H1 (cell line): ENCODE measurements at regions not wholly inside any gene's neighbourhood (a gene's known extent, or its start where the extent isn't known, plus 50 kb on each side); places are given as distances from the start of the nearest gene placed in this dataset.
"Not testable (repeated sequence)": the region's sequence is repeated elsewhere in the genome, so short reads cannot be mapped to it uniquely, and the experiment has no call there.

Experiments used
- CTCF ChIA-PET: fragments of 300-600 bp; sonication (Branson Sonifier 250); formaldehyde crosslinking; loops from one replicate; lab custom pipeline; 2021; ENCODE audit not compliant: partially characterized antibody; lab: Charles Lee
- POLR2A ChIA-PET: fragments of 300-600 bp; sonication (Branson Sonifier 250); formaldehyde crosslinking; loops from one replicate; lab custom pipeline; 2021; ENCODE audit warnings: inconsistent platforms; ENCODE audit not compliant: partially characterized antibody; lab: Charles Lee
- DNase-seq, 2 experiments: peaks; one replicate each; pipeline versions ENCODE4 v3.0.0 to v3.0.0-alpha.2; 2010 to 2022; ENCODE audit warnings: low spot score in 2 of 2, low read depth in 1 of 2, mixed read lengths in 1 of 2
- FAIRE-seq: peaks from 2 replicates; lab custom pipeline; 2011; peaks lifted over from hg19 to GRCh38; lab: Jason Lieb, UNC
- H2AFZ ChIP-seq: 2 replicates; pipeline ENCODE4 v1.8.1; 2012; ENCODE audit warnings: low read length, inconsistent platforms
- H2AK5ac ChIP-seq: 2 replicates; pipeline ENCODE4 v1.6.1; 2013; ENCODE audit warnings: low read depth, low read length
- H2BK120ac ChIP-seq: replicated peaks from 2 replicates; pipeline ENCODE3; 2013; ENCODE audit warnings: low read depth, low read length, inconsistent platforms
- H2BK12ac ChIP-seq: 2 replicates; pipeline ENCODE4 v1.6.1; 2013; ENCODE audit warnings: low read depth, low read length
- H2BK15ac ChIP-seq: 2 replicates; pipeline ENCODE4 v1.6.1; 2013; ENCODE audit warnings: low read length
- H2BK20ac ChIP-seq: 2 replicates; pipeline ENCODE4 v1.6.1; 2013; ENCODE audit warnings: low read length
- H2BK5ac ChIP-seq: 2 replicates; pipeline ENCODE4 v1.6.1; 2013; ENCODE audit warnings: low read depth, low read length
- H3K14ac ChIP-seq: 2 replicates; pipeline ENCODE4 v1.6.1; 2013; ENCODE audit warnings: inconsistent platforms; ENCODE audit not compliant: insufficient read length
- H3K18ac ChIP-seq: 2 replicates; pipeline ENCODE4 v1.6.1; 2013; ENCODE audit warnings: low read length; ENCODE audit errors: extremely low read depth
- H3K23ac ChIP-seq: 2 replicates; pipeline ENCODE4 v1.6.1; 2013; ENCODE audit warnings: inconsistent platforms; ENCODE audit not compliant: insufficient read length
- H3K23me2 ChIP-seq: 2 replicates; pipeline ENCODE4 v1.6.1; 2013; ENCODE audit warnings: low read depth, low read length
- H3K27ac ChIP-seq: 2 replicates; pipeline ENCODE4 v1.6.1; 2011; ENCODE audit warnings: low read depth, low read length, inconsistent platforms
- H3K27me3 ChIP-seq, 4 experiments: replicated peaks in 1 of 4; 1 replicate in 1 of 4; 2 replicates in 3 of 4; pipeline versions ENCODE4 v1.6.1 to v1.8.1; 2011 to 2013; ENCODE audit warnings: low read length in 3 of 4, mild to moderate bottlenecking in 3 of 4, inconsistent platforms in 2 of 4, mixed read lengths in 2 of 4, moderate library complexity in 1 of 4; ENCODE audit not compliant: control insufficient read depth in 3 of 4, insufficient read depth in 3 of 4; ENCODE audit errors: extremely low read depth in 1 of 4
- H3K36me3 ChIP-seq, 4 experiments: 2 replicates each; pipeline versions ENCODE4 v1.6.1 to v1.8.1; 2011 to 2013; ENCODE audit warnings: mild to moderate bottlenecking in 4 of 4, low read length in 3 of 4, moderate library complexity in 2 of 4, control low read depth in 1 of 4, inconsistent platforms in 1 of 4; ENCODE audit not compliant: insufficient read depth in 4 of 4, control insufficient read depth in 2 of 4
- H3K4ac ChIP-seq: replicated peaks from 2 replicates; pipeline ENCODE3; 2013; ENCODE audit warnings: low read length, low read depth, mixed read lengths, inconsistent platforms; ENCODE audit not compliant: insufficient read length
- H3K4me1 ChIP-seq, 4 experiments: replicated peaks in 1 of 4; 1 replicate in 1 of 4; 2 replicates in 3 of 4; pipeline versions ENCODE4 v1.6.1 to v1.8.1; 2011 to 2013; ENCODE audit warnings: low read length in 3 of 4, inconsistent platforms in 2 of 4, mixed read lengths in 1 of 4; ENCODE audit not compliant: insufficient read depth in 4 of 4, control insufficient read depth in 3 of 4
- H3K4me2 ChIP-seq, 2 experiments: 2 replicates each; pipeline versions ENCODE4 v1.6.1 to v1.8.1; 2011 to 2013; ENCODE audit warnings: low read depth in 2 of 2, low read length in 2 of 2, control low read depth in 1 of 2, inconsistent platforms in 1 of 2, mild to moderate bottlenecking in 1 of 2; ENCODE audit not compliant: insufficient read depth in 1 of 2
- H3K4me3 ChIP-seq, 4 experiments: fragments of 200-600, 300-600 bp in 1 of 4; sonication (generic), shearing (Covaris generic), sonication (Bioruptor Twin) in 1 of 4; 2 replicates each; pipeline versions ENCODE4 v1.5.1 to v1.8.1; 2011 to 2016; ENCODE audit warnings: low read length in 4 of 4, low read depth in 3 of 4, control low read depth in 2 of 4, inconsistent platforms in 2 of 4, mild to moderate bottlenecking in 2 of 4, mixed read lengths in 1 of 4, moderate library complexity in 1 of 4; ENCODE audit not compliant: insufficient read depth in 2 of 4; ENCODE audit errors: extremely low read depth in 1 of 4
- H3K56ac ChIP-seq: replicated peaks from 2 replicates; pipeline ENCODE3; 2013; ENCODE audit warnings: low read depth, mild to moderate bottlenecking, mixed read lengths, low read length, inconsistent platforms; ENCODE audit not compliant: insufficient read length
- H3K79me1 ChIP-seq: 2 replicates; pipeline ENCODE4 v1.6.1; 2013; ENCODE audit warnings: low read depth, low read length, control low read depth
- H3K79me2 ChIP-seq, 2 experiments: 2 replicates each; pipeline versions ENCODE4 v1.6.1 to v1.8.1; 2012 to 2013; ENCODE audit warnings: low read length in 2 of 2, mild to moderate bottlenecking in 2 of 2, inconsistent platforms in 1 of 2; ENCODE audit not compliant: insufficient read depth in 2 of 2, control insufficient read depth in 1 of 2
- H3K9ac ChIP-seq, 4 experiments: replicated peaks in 1 of 4; 1 replicate in 1 of 4; 2 replicates in 3 of 4; pipeline versions ENCODE4 v1.6.1 to v1.8.1; 2011 to 2013; ENCODE audit warnings: low read depth in 3 of 4, low read length in 3 of 4, control low read depth in 2 of 4, mild to moderate bottlenecking in 2 of 4, moderate library complexity in 2 of 4, inconsistent platforms in 1 of 4; ENCODE audit errors: extremely low read depth in 1 of 4
- H3K9me3 ChIP-seq, 2 experiments: 2 replicates each; pipeline versions ENCODE4 v1.6.1 to v1.8.1; 2012 to 2013; ENCODE audit warnings: mild to moderate bottlenecking in 2 of 2, moderate library complexity in 2 of 2, control low read depth in 1 of 2, inconsistent platforms in 1 of 2, low read depth in 1 of 2, low read length in 1 of 2, mixed read lengths in 1 of 2; ENCODE audit not compliant: insufficient read depth in 2 of 2
- H4K20me1 ChIP-seq, 2 experiments: replicated peaks in 1 of 2; 2 replicates each; pipeline versions ENCODE3 to v1.8.1; 2011 to 2013; ENCODE audit warnings: inconsistent platforms in 2 of 2, low read length in 2 of 2, mild to moderate bottlenecking in 1 of 2; ENCODE audit not compliant: insufficient read depth in 2 of 2, control insufficient read depth in 1 of 2
- H4K5ac ChIP-seq: 2 replicates; pipeline ENCODE4 v1.6.1; 2013; ENCODE audit warnings: low read length, low read depth, mixed read lengths, inconsistent platforms; ENCODE audit not compliant: insufficient read length
- H4K8ac ChIP-seq: 2 replicates; pipeline ENCODE4 v1.8.0; 2013; ENCODE audit warnings: mild to moderate bottlenecking, moderate library complexity, low read length, inconsistent platforms; ENCODE audit not compliant: insufficient read depth; ENCODE audit errors: extremely low read depth
- H4K91ac ChIP-seq: replicated peaks from 2 replicates; pipeline ENCODE3; 2013; ENCODE audit warnings: low read length, mixed read lengths, inconsistent platforms; ENCODE audit not compliant: insufficient read length
- WGBS, 2 experiments: shearing (Covaris generic) in 1 of 2; methylation state at CpG; one replicate each; pipeline versions ENCODE4 v1.1.6 to v1.1.7; 2013 to 2015; ENCODE audit warnings: low lambda C conversion rate in 2 of 2, mixed read lengths in 2 of 2, inconsistent platforms in 1 of 2, low coverage in 1 of 2, missing lambda C conversion rate in 1 of 2; ENCODE audit not compliant: insufficient replicate concordance in 2 of 2, insufficient coverage in 1 of 2, insufficient read length in 1 of 2; ENCODE audit errors: extremely low coverage in 1 of 2, missing lambda C conversion rate in 1 of 2; 5-methylcytosine and 5-hydroxymethylcytosine counted together

GRCh38 chr2:31632201-31632600 is 51.5 kb upstream of the SRD5A2 start:
- H2BK12ac ChIP-seq, H3K27ac ChIP-seq, H3K27me3 ChIP-seq, H4K5ac ChIP-seq, H3K4me2 ChIP-seq, H3K23ac ChIP-seq, H2BK120ac ChIP-seq, H3K14ac ChIP-seq, DNase-seq, H2BK5ac ChIP-seq, H3K18ac ChIP-seq, H3K23me2 ChIP-seq, FAIRE-seq, H3K79me2 ChIP-seq, H3K4ac ChIP-seq, H3K9ac ChIP-seq, H2BK20ac ChIP-seq, H3K36me3 ChIP-seq, H4K20me1 ChIP-seq, H4K8ac ChIP-seq, H3K4me3 ChIP-seq, CTCF ChIA-PET, H4K91ac ChIP-seq, H2BK15ac ChIP-seq, H2AK5ac ChIP-seq, H3K56ac ChIP-seq, H2AFZ ChIP-seq, H3K79me1 ChIP-seq, H3K4me1 ChIP-seq, POLR2A ChIA-PET: not testable (repeated sequence)
- 57% methylated on average over 4 of the region's 5 CpGs; no CpG with 5 or more reads in 1 of the 2 experiments for WGBS, 2 experiments
- peaks cover 26 to 37% of the 10 kb centered on the region in 2 experiments for H3K9me3 ChIP-seq
